CD8-positive, alpha-beta memory T cell (primary cell): ENCODE measurements at regions not wholly inside any gene's neighbourhood (a gene's known extent, or its start where the extent isn't known, plus 50 kb on each side); places are given as distances from the start of the nearest gene placed in this dataset.
A peak's percentile ranks its signal among the peaks of the same experiment; 100 is the strongest.

ENCODE experiments used
- CTCF ChIA-PET: fragments of 350-600 bp; sonication (Branson Sonifier 250); formaldehyde crosslinking; loops from one replicate; lab custom pipeline; 2021; ENCODE audit warnings: antibody characterized with exemption; lab: Charles Lee
- POLR2A ChIA-PET: fragments of 350-600 bp; sonication (Branson Sonifier 250); formaldehyde crosslinking; loops from one replicate; lab custom pipeline; 2021; ENCODE audit warnings: antibody characterized with exemption; lab: Charles Lee
- DNase-seq, 5 donors: peaks; one replicate each; pipeline versions ENCODE4 v3.0.0 to v3.0.0-alpha.2; 2020 to 2022; ENCODE audit warnings: mixed read lengths in 1 of 5
- H3K27ac ChIP-seq: one replicate; pipeline ENCODE4 v1.7.0; 2013; ENCODE audit warnings: low read depth, mild to moderate bottlenecking, low read length, moderate library complexity
- H3K27me3 ChIP-seq: 2 replicates; pipeline ENCODE4 v1.7.0; 2013; ENCODE audit warnings: low read length, mild to moderate bottlenecking; ENCODE audit not compliant: insufficient read depth, poor library complexity, severe bottlenecking
- H3K36me3 ChIP-seq: 2 replicates; pipeline ENCODE4 v1.7.0; 2013; ENCODE audit warnings: mild to moderate bottlenecking, low read length, moderate library complexity; ENCODE audit not compliant: insufficient read depth
- H3K4me1 ChIP-seq: 2 replicates; pipeline ENCODE4 v1.7.0; 2013; ENCODE audit warnings: mild to moderate bottlenecking, low read length, moderate library complexity; ENCODE audit not compliant: insufficient read depth
- H3K4me3 ChIP-seq: 2 replicates; pipeline ENCODE4 v1.7.0; 2013; ENCODE audit warnings: mild to moderate bottlenecking, low read length
- H3K9me3 ChIP-seq: 2 replicates; pipeline ENCODE4 v1.7.0; 2013; ENCODE audit warnings: mild to moderate bottlenecking, low read length
- H3K27ac Mint-ChIP-seq, 8 donors: one replicate each; pipeline ENCODE4 v1.8.0; 2020 to 2021; ENCODE audit warnings: mixed read lengths in 8 of 8, mild to moderate bottlenecking in 6 of 8, inconsistent platforms in 3 of 8, moderate library complexity in 3 of 8
- H3K27me3 Mint-ChIP-seq, 2 donors: one replicate each; pipeline ENCODE4 v1.8.0; 2020 to 2021; ENCODE audit warnings: mixed read lengths in 2 of 2, mild to moderate bottlenecking in 1 of 2, moderate library complexity in 1 of 2
- H3K36me3 Mint-ChIP-seq, 3 donors: one replicate each; pipeline ENCODE4 v1.8.0; 2020 to 2021; ENCODE audit warnings: mixed read lengths in 3 of 3, inconsistent platforms in 1 of 3, mild to moderate bottlenecking in 1 of 3
- H3K4me1 Mint-ChIP-seq, 3 donors: one replicate each; pipeline ENCODE4 v1.8.0; 2020 to 2021; ENCODE audit warnings: mixed read lengths in 3 of 3, inconsistent platforms in 1 of 3, mild to moderate bottlenecking in 1 of 3
- H3K4me3 Mint-ChIP-seq, 7 donors: one replicate each; pipeline ENCODE4 v1.8.0; 2020 to 2021; ENCODE audit warnings: mixed read lengths in 7 of 7, mild to moderate bottlenecking in 6 of 7, moderate library complexity in 4 of 7, inconsistent platforms in 2 of 7
- H3K9me3 Mint-ChIP-seq, 5 donors: one replicate each; pipeline ENCODE4 v1.8.0; 2020 to 2022; ENCODE audit warnings: mixed read lengths in 5 of 5, mild to moderate bottlenecking in 3 of 5, moderate library complexity in 2 of 5, inconsistent platforms in 1 of 5

- H3K27ac ChIP-seq, result no peak overlapping the region
- ChIA-PET CTCF (interaction anchor here (1.5 kb wide), 1 partner anchor 8 kb away, joined by 5 read pairs; no protein-coding TSS in a partner anchor), POLR2A (no interaction called here)
- no peaks in the 10 kb centered on the region for H3K9me3 ChIP-seq
- Mint-ChIP-seq H3K4me3 (peak overlapping the region; percentile 44 to 88 (median 72)), H3K4me1 (peaks cover 25 to 39% (median 38%) of the 10 kb centered on the region in 3 donors), H3K27ac (peak overlapping the region in 1 of 8 donors; percentile 40), H3K27me3 (peaks cover 49 to 78% of the 10 kb centered on the region in 2 donors), H3K36me3 (no peaks in the 10 kb centered on the region), H3K9me3 (peaks cover 0 to 5% (median 2%) of the 10 kb centered on the region in 5 donors)
- peaks cover 55% of the 10 kb centered on the region for H3K27me3 ChIP-seq
- no peak for DNase-seq
- no peaks in the 10 kb centered on the region for H3K36me3 ChIP-seq
- H3K4me3 ChIP-seq, result no peak overlapping the region
- peaks cover 19% of the 10 kb centered on the region for H3K4me1 ChIP-seq
Measured at GRCh38 chr1:98045767-98046641, 125.2 kb upstream of the DPYD start.

- H3K9me3 ChIP-seq, result no peaks in the 10 kb centered on the region
- peak overlapping the region; percentile 49 to 88 (median 72) for H3K4me3 Mint-ChIP-seq
- H3K27me3 Mint-ChIP-seq, result peaks cover 44 to 72% of the 10 kb centered on the region in 2 donors
- peaks cover 49% of the 10 kb centered on the region for H3K27me3 ChIP-seq
- H3K4me1 ChIP-seq, result peaks cover 19% of the 10 kb centered on the region
- CTCF ChIA-PET, result interaction anchor here (1.5 kb wide), 1 partner anchor 8 kb away, joined by 5 read pairs; no protein-coding TSS in a partner anchor
- no peak overlapping the region for H3K27ac ChIP-seq
- H3K36me3 Mint-ChIP-seq, result no peaks in the 10 kb centered on the region
- no peak overlapping the region for H3K4me3 ChIP-seq
- no peak for DNase-seq
- POLR2A ChIA-PET, result no interaction called here
- H3K9me3 Mint-ChIP-seq, result peaks cover 0 to 5% (median 2%) of the 10 kb centered on the region in 5 donors
- no peaks in the 10 kb centered on the region for H3K36me3 ChIP-seq
- H3K27ac Mint-ChIP-seq, result no peak overlapping the region
- H3K4me1 Mint-ChIP-seq, result peaks cover 25 to 39% (median 38%) of the 10 kb centered on the region in 3 donors
Measured at GRCh38 chr1:98045211-98045766, 124.5 kb upstream of the DPYD start.

GRCh38 chr1:98044766-98045165 lies 123.9 kb upstream of the DPYD start:
- H3K4me1 ChIP-seq, result peaks cover 19% of the 10 kb centered on the region
- ChIA-PET CTCF (interaction anchor here (1.5 to 1.8 kb wide), 2 partner anchors 9 to 1081 kb away, joined by 3 to 5 read pairs; no protein-coding TSS in a partner anchor), POLR2A (no interaction called here)
- no peaks in the 10 kb centered on the region for H3K9me3 ChIP-seq
- Mint-ChIP-seq H3K36me3 (no peaks in the 10 kb centered on the region), H3K27me3 (peaks cover 42 to 67% of the 10 kb centered on the region in 2 donors), H3K4me1 (peaks cover 25 to 39% (median 38%) of the 10 kb centered on the region in 3 donors), H3K4me3 (peak overlapping the region; percentile 49 to 88 (median 68)), H3K27ac (no peak overlapping the region), H3K9me3 (peaks cover 0 to 5% (median 2%) of the 10 kb centered on the region in 5 donors)
- no peak overlapping the region for H3K4me3 ChIP-seq
- no peak for DNase-seq
- H3K27ac ChIP-seq, result no peak overlapping the region
- H3K36me3 ChIP-seq, result no peaks in the 10 kb centered on the region
- peaks cover 44% of the 10 kb centered on the region for H3K27me3 ChIP-seq

- Histone ChIP-seq H3K4me3 (no peak overlapping the region), H3K4me1 (peaks cover 17% of the 10 kb centered on the region), H3K27ac (no peak overlapping the region), H3K9me3 (no peaks in the 10 kb centered on the region), H3K36me3 (no peaks in the 10 kb centered on the region), H3K27me3 (peaks cover 38% of the 10 kb centered on the region)
- H3K4me1 Mint-ChIP-seq, result peaks cover 21 to 33% (median 33%) of the 10 kb centered on the region in 3 donors
- H3K27me3 Mint-ChIP-seq, result peaks cover 38 to 61% of the 10 kb centered on the region in 2 donors
- no peaks in the 10 kb centered on the region for H3K36me3 Mint-ChIP-seq
- no peak for DNase-seq
- POLR2A ChIA-PET, result no interaction called here
- CTCF ChIA-PET, result interaction anchor here (1.5 to 1.8 kb wide), 2 partner anchors 9 to 1081 kb away, joined by 3 to 5 read pairs; no protein-coding TSS in a partner anchor
- H3K9me3 Mint-ChIP-seq, result peaks cover 0 to 5% (median 2%) of the 10 kb centered on the region in 5 donors
- peak overlapping the region in 1 of 8 donors; percentile 19 for H3K27ac Mint-ChIP-seq
- H3K4me3 Mint-ChIP-seq, result peak overlapping the region; percentile 3 to 88 (median 30)
Measured at GRCh38 chr1:98044071-98044697, 123.3 kb upstream of the DPYD start.

- ChIA-PET POLR2A (no interaction called here), CTCF (no interaction called here)
- no peak overlapping the region for H3K4me3 Mint-ChIP-seq
- H3K9me3 Mint-ChIP-seq, result no peaks in the 10 kb centered on the region
- no peaks in the 10 kb centered on the region for H3K4me1 ChIP-seq
- H3K9me3 ChIP-seq, result no peaks in the 10 kb centered on the region
- H3K4me3 ChIP-seq, result no peak overlapping the region
- no peak overlapping the region for H3K27ac Mint-ChIP-seq
- DNase-seq, result no peak
- peaks cover 6 to 28% of the 10 kb centered on the region in 2 donors for H3K27me3 Mint-ChIP-seq
- no peaks in the 10 kb centered on the region for H3K4me1 Mint-ChIP-seq
- H3K36me3 ChIP-seq, result no peaks in the 10 kb centered on the region
- no peaks in the 10 kb centered on the region for H3K27me3 ChIP-seq
- no peak overlapping the region for H3K27ac ChIP-seq
- no peaks in the 10 kb centered on the region for H3K36me3 Mint-ChIP-seq
Measured at GRCh38 chr1:98035602-98036002, 114.8 kb upstream of the DPYD start.

- H3K27ac Mint-ChIP-seq, result no peak overlapping the region
- peaks cover 6 to 28% of the 10 kb centered on the region in 2 donors for H3K27me3 Mint-ChIP-seq
- no peak overlapping the region for H3K4me3 ChIP-seq
- H3K9me3 ChIP-seq, result no peaks in the 10 kb centered on the region
- ChIA-PET CTCF (no interaction called here), POLR2A (no interaction called here)
- no peak overlapping the region for H3K27ac ChIP-seq
- H3K27me3 ChIP-seq, result no peaks in the 10 kb centered on the region
- no peaks in the 10 kb centered on the region for H3K36me3 Mint-ChIP-seq
- no peak overlapping the region for H3K4me3 Mint-ChIP-seq
- H3K36me3 ChIP-seq, result no peaks in the 10 kb centered on the region
- no peaks in the 10 kb centered on the region for H3K9me3 Mint-ChIP-seq
- no peaks in the 10 kb centered on the region for H3K4me1 ChIP-seq
- no peak for DNase-seq
- H3K4me1 Mint-ChIP-seq, result no peaks in the 10 kb centered on the region
Measured at GRCh38 chr1:98034505-98034904, 113.7 kb upstream of the DPYD start.

- no peak for DNase-seq
- CTCF ChIA-PET, result no interaction called here
Measured at GRCh38 chr1:98032958-98033357, 112.1 kb upstream of the DPYD start.

More at GRCh38 chr1:98032958-98033357, 112.1 kb upstream of the DPYD start:
- Histone ChIP-seq H3K9me3 (no peaks in the 10 kb centered on the region), H3K27me3 (no peaks in the 10 kb centered on the region), H3K4me1 (no peaks in the 10 kb centered on the region), H3K27ac (no peak overlapping the region), H3K36me3 (no peaks in the 10 kb centered on the region), H3K4me3 (no peak overlapping the region)
- no peaks in the 10 kb centered on the region for H3K9me3 Mint-ChIP-seq
- no peak overlapping the region for H3K4me3 Mint-ChIP-seq
- POLR2A ChIA-PET, result no interaction called here
- peaks cover 6 to 27% of the 10 kb centered on the region in 2 donors for H3K27me3 Mint-ChIP-seq
- no peaks in the 10 kb centered on the region for H3K4me1 Mint-ChIP-seq
- H3K27ac Mint-ChIP-seq, result no peak overlapping the region
- no peaks in the 10 kb centered on the region for H3K36me3 Mint-ChIP-seq
